Activated CD4-positive, alpha-beta T cell treated with anti-CD3 and anti-CD28 coated beads, Interleukin-2, amount 10 ng/mL, durations not matched to agents 7 days and 5 days (primary cell): ENCODE measurements at regions not wholly inside any gene's neighbourhood (a gene's known extent, or its start where the extent isn't known, plus 50 kb on each side); places are given as distances from the start of the nearest gene placed in this dataset.

ENCODE experiments used
- CTCF ChIA-PET: fragments of 350-600 bp; sonication (Branson Sonifier 250); formaldehyde crosslinking; loops from one replicate; lab custom pipeline; 2021; ENCODE audit warnings: antibody characterized with exemption; lab: Charles Lee
- POLR2A ChIA-PET: fragments of 350-600 bp; sonication (Branson Sonifier 250); formaldehyde crosslinking; loops from one replicate; lab custom pipeline; 2021; ENCODE audit warnings: antibody characterized with exemption; lab: Charles Lee
- DNase-seq: peaks from one replicate; pipeline ENCODE4 v3.0.0-alpha.2; 2020
- H3K27ac Mint-ChIP-seq: one replicate; pipeline ENCODE4 v1.8.0; 2021; ENCODE audit warnings: mild to moderate bottlenecking, moderate library complexity, mixed read lengths
- H3K27me3 Mint-ChIP-seq: one replicate; pipeline ENCODE4 v1.8.0; 2021; ENCODE audit warnings: mixed read lengths
- H3K36me3 Mint-ChIP-seq: one replicate; pipeline ENCODE4 v1.8.0; 2021; ENCODE audit warnings: low read depth, mixed read lengths
- H3K4me1 Mint-ChIP-seq: one replicate; pipeline ENCODE4 v1.8.0; 2021; ENCODE audit warnings: mixed read lengths
- H3K4me3 Mint-ChIP-seq: one replicate; pipeline ENCODE4 v1.8.0; 2021; ENCODE audit warnings: mild to moderate bottlenecking, moderate library complexity, mixed read lengths
- H3K9me3 Mint-ChIP-seq: one replicate; pipeline ENCODE4 v1.8.0; 2021; ENCODE audit warnings: mixed read lengths

GRCh38 chr13:64540468-64540867 is 2689.7 kb downstream of the PCDH9 start:
- no peak for DNase-seq
- H3K27me3 Mint-ChIP-seq: no peaks in the 10 kb centered on the region
- H3K27ac Mint-ChIP-seq: no peak overlapping the region
- no peak overlapping the region for H3K4me3 Mint-ChIP-seq
- no peaks in the 10 kb centered on the region for H3K4me1 Mint-ChIP-seq
- no peaks in the 10 kb centered on the region for H3K9me3 Mint-ChIP-seq
- H3K36me3 Mint-ChIP-seq: no peaks in the 10 kb centered on the region
- CTCF ChIA-PET: no interaction called here
- POLR2A ChIA-PET: no interaction called here

- POLR2A ChIA-PET: no interaction called here
- CTCF ChIA-PET: no interaction called here
- no peaks in the 10 kb centered on the region for H3K4me1 Mint-ChIP-seq
These were observed 2691.4 kb downstream of the PCDH9 start for GRCh38 chr13:64538711-64539110.

GRCh38 chr13:64534302-64534701 is 2695.8 kb downstream of the PCDH9 start:
- CTCF ChIA-PET: no interaction called here
- no peaks in the 10 kb centered on the region for H3K36me3 Mint-ChIP-seq
- H3K4me1 Mint-ChIP-seq: no peaks in the 10 kb centered on the region
- POLR2A ChIA-PET: no interaction called here
- H3K4me3 Mint-ChIP-seq: no peak overlapping the region
- H3K27me3 Mint-ChIP-seq: no peaks in the 10 kb centered on the region
- H3K27ac Mint-ChIP-seq: no peak overlapping the region
- DNase-seq: no peak
- H3K9me3 Mint-ChIP-seq: no peaks in the 10 kb centered on the region

More at GRCh38 chr13:64538711-64539110, 2691.4 kb downstream of the PCDH9 start:
- H3K4me3 Mint-ChIP-seq: no peak overlapping the region
- H3K27ac Mint-ChIP-seq: no peak overlapping the region
- H3K9me3 Mint-ChIP-seq: no peaks in the 10 kb centered on the region
- DNase-seq: no peak
- no peaks in the 10 kb centered on the region for H3K36me3 Mint-ChIP-seq
- no peaks in the 10 kb centered on the region for H3K27me3 Mint-ChIP-seq

- Mint-ChIP-seq H3K27ac (no peak overlapping the region), H3K36me3 (no peaks in the 10 kb centered on the region), H3K9me3 (no peaks in the 10 kb centered on the region), H3K27me3 (no peaks in the 10 kb centered on the region), H3K4me3 (no peak overlapping the region), H3K4me1 (no peaks in the 10 kb centered on the region)
- POLR2A ChIA-PET: no interaction called here
- no peak for DNase-seq
- CTCF ChIA-PET: no interaction called here
These were observed 2698.7 kb downstream of the PCDH9 start for GRCh38 chr13:64531400-64531799.

- no peaks in the 10 kb centered on the region for H3K4me1 Mint-ChIP-seq
- H3K36me3 Mint-ChIP-seq: no peaks in the 10 kb centered on the region
- no peaks in the 10 kb centered on the region for H3K9me3 Mint-ChIP-seq
- DNase-seq: no peak
- ChIA-PET CTCF (no interaction called here), POLR2A (no interaction called here)
- no peaks in the 10 kb centered on the region for H3K27me3 Mint-ChIP-seq
- H3K4me3 Mint-ChIP-seq: no peak overlapping the region
- no peak overlapping the region for H3K27ac Mint-ChIP-seq
These were observed 2700.2 kb downstream of the PCDH9 start for GRCh38 chr13:64529874-64530485.

- H3K27me3 Mint-ChIP-seq: no peaks in the 10 kb centered on the region
- POLR2A ChIA-PET: no interaction called here
- H3K4me1 Mint-ChIP-seq: no peaks in the 10 kb centered on the region
- no peaks in the 10 kb centered on the region for H3K9me3 Mint-ChIP-seq
- no peak for DNase-seq
- no peaks in the 10 kb centered on the region for H3K36me3 Mint-ChIP-seq
- no peak overlapping the region for H3K27ac Mint-ChIP-seq
- no peak overlapping the region for H3K4me3 Mint-ChIP-seq
- CTCF ChIA-PET: no interaction called here
These were observed 2701.3 kb downstream of the PCDH9 start for GRCh38 chr13:64528838-64529237.

- H3K9me3 Mint-ChIP-seq: no peaks in the 10 kb centered on the region
- no peaks in the 10 kb centered on the region for H3K27me3 Mint-ChIP-seq
- no peak overlapping the region for H3K4me3 Mint-ChIP-seq
- ChIA-PET CTCF (no interaction called here), POLR2A (no interaction called here)
- no peak overlapping the region for H3K27ac Mint-ChIP-seq
- no peak for DNase-seq
- no peaks in the 10 kb centered on the region for H3K4me1 Mint-ChIP-seq
- H3K36me3 Mint-ChIP-seq: no peaks in the 10 kb centered on the region
These were observed 2702.6 kb downstream of the PCDH9 start for GRCh38 chr13:64527561-64527960.

GRCh38 chr13:64525687-64526086 is 2704.4 kb downstream of the PCDH9 start:
- Mint-ChIP-seq H3K27ac (no peak overlapping the region), H3K9me3 (no peaks in the 10 kb centered on the region), H3K4me1 (no peaks in the 10 kb centered on the region), H3K27me3 (no peaks in the 10 kb centered on the region), H3K36me3 (no peaks in the 10 kb centered on the region), H3K4me3 (no peak overlapping the region)
- POLR2A ChIA-PET: no interaction called here
- no peak for DNase-seq
- CTCF ChIA-PET: no interaction called here

- no peaks in the 10 kb centered on the region for H3K4me1 Mint-ChIP-seq
- ChIA-PET POLR2A (no interaction called here), CTCF (no interaction called here)
- H3K27ac Mint-ChIP-seq: no peak overlapping the region
- no peaks in the 10 kb centered on the region for H3K36me3 Mint-ChIP-seq
- peaks cover 11% of the 10 kb centered on the region for H3K9me3 Mint-ChIP-seq
- DNase-seq: no peak
- no peaks in the 10 kb centered on the region for H3K27me3 Mint-ChIP-seq
- H3K4me3 Mint-ChIP-seq: no peak overlapping the region
These were observed 2719.4 kb downstream of the PCDH9 start for GRCh38 chr13:64510747-64511146.

- no peaks in the 10 kb centered on the region for H3K4me1 Mint-ChIP-seq
- CTCF ChIA-PET: no interaction called here
- DNase-seq: no peak
- no peaks in the 10 kb centered on the region for H3K36me3 Mint-ChIP-seq
- no peak overlapping the region for H3K27ac Mint-ChIP-seq
- POLR2A ChIA-PET: no interaction called here
- H3K27me3 Mint-ChIP-seq: no peaks in the 10 kb centered on the region
- no peak overlapping the region for H3K4me3 Mint-ChIP-seq
- peaks cover 8% of the 10 kb centered on the region for H3K9me3 Mint-ChIP-seq
These were observed 2723.9 kb downstream of the PCDH9 start for GRCh38 chr13:64506246-64506645.

GRCh38 chr13:64505336-64505910 is 2724.7 kb downstream of the PCDH9 start:
- Mint-ChIP-seq H3K27ac (no peak overlapping the region), H3K36me3 (no peaks in the 10 kb centered on the region), H3K4me3 (no peak overlapping the region), H3K9me3 (peaks cover 8% of the 10 kb centered on the region), H3K27me3 (no peaks in the 10 kb centered on the region), H3K4me1 (no peaks in the 10 kb centered on the region)
- POLR2A ChIA-PET: no interaction called here
- CTCF ChIA-PET: no interaction called here
- no peak for DNase-seq

GRCh38 chr13:64488731-64489130 is 2741.4 kb downstream of the PCDH9 start:
- Mint-ChIP-seq H3K9me3 (peaks cover 2% of the 10 kb centered on the region), H3K36me3 (no peaks in the 10 kb centered on the region), H3K27me3 (no peaks in the 10 kb centered on the region), H3K27ac (no peak overlapping the region), H3K4me3 (no peak overlapping the region), H3K4me1 (no peaks in the 10 kb centered on the region)
- no peak for DNase-seq
- POLR2A ChIA-PET: no interaction called here
- CTCF ChIA-PET: no interaction called here

GRCh38 chr13:64482373-64482772 is 2747.8 kb downstream of the PCDH9 start:
- no peaks in the 10 kb centered on the region for H3K36me3 Mint-ChIP-seq
- CTCF ChIA-PET: no interaction called here
- H3K9me3 Mint-ChIP-seq: peaks cover 11% of the 10 kb centered on the region
- no peak overlapping the region for H3K4me3 Mint-ChIP-seq
- POLR2A ChIA-PET: no interaction called here
- DNase-seq: no peak
- H3K4me1 Mint-ChIP-seq: no peaks in the 10 kb centered on the region
- no peaks in the 10 kb centered on the region for H3K27me3 Mint-ChIP-seq
- no peak overlapping the region for H3K27ac Mint-ChIP-seq

GRCh38 chr13:64480672-64481071 is 2749.5 kb downstream of the PCDH9 start:
- H3K9me3 Mint-ChIP-seq: peaks cover 11% of the 10 kb centered on the region
- no peak for DNase-seq
- H3K4me3 Mint-ChIP-seq: no peak overlapping the region
- H3K4me1 Mint-ChIP-seq: no peaks in the 10 kb centered on the region
- no peaks in the 10 kb centered on the region for H3K27me3 Mint-ChIP-seq
- no peaks in the 10 kb centered on the region for H3K36me3 Mint-ChIP-seq
- ChIA-PET POLR2A (no interaction called here), CTCF (interaction anchor here (0.6 kb wide), 1 partner anchor 936 kb away, joined by 4 read pairs; no protein-coding TSS in a partner anchor)
- H3K27ac Mint-ChIP-seq: no peak overlapping the region
